ENCODE measurements at regions not wholly inside any gene's neighbourhood (a gene's known extent, or its start where the extent isn't known, plus 50 kb on each side); places are given as distances from the start of the nearest gene placed in this dataset.

GRCh38 chr6:105807905-105808304, 278.2 kb upstream of the PRDM1 start:
- Histone ChIP-seq H3K4me2 (replicated peaks; ENCODE audit: extremely low read depth, low read length, poor library complexity, severe bottlenecking) (no peak overlapping the region), H4K20me1 (ENCODE audit: insufficient read depth, low read length) (no peaks in the 10 kb centered on the region), H2AFZ (ENCODE audit: insufficient read depth, low read depth, low read length, poor library complexity, severe bottlenecking) (no peak overlapping the region), H3K27me3 (ENCODE audit: control insufficient read depth in 2 of 2, insufficient read depth in 2 of 2, low read length in 2 of 2) (no peaks in the 10 kb centered on the region), H3K9me3 (replicated peaks in 1 of 2; ENCODE audit: control insufficient read depth in 1 of 2, insufficient read depth in 1 of 2, low read length in 2 of 2) (no peaks in the 10 kb centered on the region), H3K27ac (ENCODE audit: low read depth in 1 of 2, low read length in 2 of 2) (no peak overlapping the region), H3K9ac (ENCODE audit: insufficient read depth, low read length, poor library complexity, severe bottlenecking) (no peak overlapping the region), H3K79me2 (ENCODE audit: insufficient read depth, low read length) (no peaks in the 10 kb centered on the region), H3K36me3 (replicated peaks in 1 of 2; ENCODE audit: control insufficient read depth in 1 of 2, insufficient read depth in 2 of 2, low read length in 2 of 2) (no peaks in the 10 kb centered on the region), H3K4me3 (replicated peaks in 1 of 3; ENCODE audit: low read depth in 2 of 3, low read length in 3 of 3) (no peak overlapping the region), H3K4me1 (ENCODE audit: control insufficient read depth in 1 of 2, insufficient read depth in 2 of 2, low read length in 2 of 2) (peaks cover 29 to 34% of the 10 kb centered on the region in 2 donors)
- DNase-seq: no peak
- Mint-ChIP-seq H3K4me3 (no peak overlapping the region), H3K4me1 (peaks cover 32% of the 10 kb centered on the region), H3K36me3 (no peaks in the 10 kb centered on the region), H3K27ac (peak overlapping the region in 1 of 7 donors; percentile 2), H3K27me3 (ENCODE audit: low read depth in 3 of 3) (no peaks in the 10 kb centered on the region), H3K9me3 (no peaks in the 10 kb centered on the region)
- TF ChIP-seq CTCF (IDR thresholded peaks at IDR 0.05): no peak
- intact Hi-C loops (cut with micrococcal nuclease): no loop called here
- no CpG with 5 or more reads among the region's 4 CpGs for WGBS (ENCODE audit: insufficient coverage)

- H3K36me3 ChIP-seq (replicated peaks in 1 of 2; ENCODE audit: control insufficient read depth in 1 of 2, insufficient read depth in 2 of 2, low read length in 2 of 2): no peaks in the 10 kb centered on the region
- Mint-ChIP-seq H3K9me3 (peaks cover 0 to 1% (median 0%) of the 10 kb centered on the region in 7 donors), H3K27ac (no peak overlapping the region), H3K36me3 (no peaks in the 10 kb centered on the region), H3K4me3 (no peak overlapping the region), H3K27me3 (ENCODE audit: low read depth in 3 of 3) (no peaks in the 10 kb centered on the region), H3K4me1 (peaks cover 30% of the 10 kb centered on the region)
- no peak for DNase-seq
- H3K4me3 ChIP-seq (replicated peaks in 1 of 3; ENCODE audit: low read depth in 2 of 3, low read length in 3 of 3): no peak overlapping the region
- TF ChIP-seq CTCF (IDR thresholded peaks at IDR 0.05): no peak
- H4K20me1 ChIP-seq (ENCODE audit: insufficient read depth, low read length): no peaks in the 10 kb centered on the region
- no peaks in the 10 kb centered on the region for H3K79me2 ChIP-seq (ENCODE audit: insufficient read depth, low read length)
- H3K27me3 ChIP-seq (ENCODE audit: control insufficient read depth in 2 of 2, insufficient read depth in 2 of 2, low read length in 2 of 2): no peaks in the 10 kb centered on the region
- WGBS (ENCODE audit: insufficient coverage): 60% methylated on average over 1 of the region's 3 CpGs
- intact Hi-C loops (cut with micrococcal nuclease): no loop called here
- no peak overlapping the region for H3K9ac ChIP-seq (ENCODE audit: insufficient read depth, low read length, poor library complexity, severe bottlenecking)
- H3K4me2 ChIP-seq (replicated peaks; ENCODE audit: extremely low read depth, low read length, poor library complexity, severe bottlenecking): no peak overlapping the region
- H3K9me3 ChIP-seq (replicated peaks in 1 of 2; ENCODE audit: control insufficient read depth in 1 of 2, insufficient read depth in 1 of 2, low read length in 2 of 2): no peaks in the 10 kb centered on the region
- no peak overlapping the region for H2AFZ ChIP-seq (ENCODE audit: insufficient read depth, low read depth, low read length, poor library complexity, severe bottlenecking)
- peaks cover 29 to 33% of the 10 kb centered on the region in 2 donors for H3K4me1 ChIP-seq (ENCODE audit: control insufficient read depth in 1 of 2, insufficient read depth in 2 of 2, low read length in 2 of 2)
- no peak overlapping the region for H3K27ac ChIP-seq (ENCODE audit: low read depth in 1 of 2, low read length in 2 of 2)
These were observed 279.6 kb upstream of the PRDM1 start for GRCh38 chr6:105806486-105806920.
